OCI-LY7 (cell line): ENCODE measurements at regions not wholly inside any gene's neighbourhood (a gene's known extent, or its start where the extent isn't known, plus 50 kb on each side); places are given as distances from the start of the nearest gene placed in this dataset.

Experiments
- BruUV-seq: library from RNA; stranded (reverse); fragments of 400-500 nt; replicated peaks from 2 replicates; lab custom pipeline; 2021; lab: Mats Ljungman, UMichigan
- CTCF ChIA-PET: fragments of 300-600 bp; sonication (Branson Sonifier 250); formaldehyde crosslinking; loops from one replicate; lab custom pipeline; 2022; ENCODE audit warnings: antibody characterized with exemption; ENCODE audit not compliant: unreplicated experiment; lab: Charles Lee
- POLR2A ChIA-PET: fragments of 300-600 bp; sonication (Branson Sonifier 250); formaldehyde crosslinking; loops from one replicate; lab custom pipeline; 2022; ENCODE audit warnings: antibody characterized with exemption; lab: Charles Lee
- DNase-seq: peaks from one replicate; pipeline ENCODE4 v3.0.0-alpha.2; 2015; ENCODE audit warnings: low spot score
- H2AFZ ChIP-seq: fragments of 200-600 bp; sonication (generic), shearing (Covaris generic); 2 replicates; pipeline ENCODE4 v1.6.1; 2014; ENCODE audit warnings: mild to moderate bottlenecking, antibody characterized with exemption, low read length, moderate library complexity
- H3K27ac ChIP-seq: fragments of 200-600 bp; sonication (generic); 2 replicates; pipeline ENCODE4 v1.5.1; 2014; ENCODE audit warnings: mixed run types, low read depth, mild to moderate bottlenecking, moderate library complexity, low read length, inconsistent platforms; ENCODE audit not compliant: poor library complexity, severe bottlenecking
- H3K36me3 ChIP-seq: fragments of 200-600 bp; sonication (generic); 2 replicates; pipeline ENCODE4 v1.6.1; 2014; ENCODE audit warnings: mild to moderate bottlenecking, antibody characterized with exemption, low read length, moderate library complexity, mixed read lengths; ENCODE audit not compliant: insufficient read depth
- H3K4me1 ChIP-seq: fragments of 200-600 bp; sonication (generic); 2 replicates; pipeline ENCODE4 v1.5.1; 2014; ENCODE audit warnings: mild to moderate bottlenecking, low read length; ENCODE audit not compliant: insufficient read depth, poor library complexity, severe bottlenecking
- H3K4me2 ChIP-seq: fragments of 200-600 bp; sonication (generic); 2 replicates; pipeline ENCODE4 v1.6.1; 2014; ENCODE audit warnings: mild to moderate bottlenecking, low read length
- H3K4me3 ChIP-seq: fragments of 200-600 bp; sonication (generic); 2 replicates; pipeline ENCODE4 v1.5.1; 2014; ENCODE audit warnings: mild to moderate bottlenecking, low read depth, low read length; ENCODE audit not compliant: poor library complexity, severe bottlenecking
- H3K79me2 ChIP-seq: fragments of 200-600 bp; sonication (generic); 2 replicates; pipeline ENCODE4 v1.6.1; 2016; ENCODE audit warnings: low read depth, mild to moderate bottlenecking, low read length, moderate library complexity, mixed read lengths; ENCODE audit not compliant: insufficient read depth
- H3K9me2 ChIP-seq: fragments of 200-600 bp; sonication (generic); 2 replicates; pipeline ENCODE4 v1.6.1; 2016; ENCODE audit warnings: mild to moderate bottlenecking, low read length, mixed read lengths; ENCODE audit not compliant: insufficient read depth
- H3K9me3 ChIP-seq: fragments of 200-600 bp; sonication (generic); 2 replicates; pipeline ENCODE4 v1.6.1; 2014; ENCODE audit warnings: mild to moderate bottlenecking, mixed run types, low read length, mixed read lengths
- H4K20me1 ChIP-seq: fragments of 200-600 bp; sonication (generic); 2 replicates; pipeline ENCODE4 v1.6.1; 2014; ENCODE audit warnings: mild to moderate bottlenecking, antibody characterized with exemption, low read length, moderate library complexity, mixed read lengths; ENCODE audit not compliant: insufficient read depth
- CTCF ChIP-seq: fragments of 200-600 bp; sonication (generic); conservative IDR thresholded peaks from 2 replicates; pipeline ENCODE4 v1.5.1; 2014; ENCODE audit warnings: mild to moderate bottlenecking, antibody characterized with exemption, low read length, moderate library complexity, mixed read lengths
- EZH2phosphoT487 ChIP-seq: fragments of 200-600 bp; sonication (generic); IDR thresholded peaks from 2 replicates; pipeline ENCODE4 v1.6.1; 2018; ENCODE audit warnings: low read depth, borderline replicate concordance, mild to moderate bottlenecking, mixed run types, antibody characterized with exemption, low read length, moderate library complexity, mixed read lengths
- intact Hi-C: fragments of 100-400 bp; cut with micrococcal nuclease; formaldehyde crosslinking; loops from one replicate; pipeline ENCODE4 v1.10.0; 2022; ENCODE audit not compliant: unreplicated experiment

- POLR2A ChIA-PET = interaction anchor here (1.0 to 1.7 kb wide), 4 partner anchors 8 to 293 kb away, joined by 3 read pairs; no protein-coding TSS in a partner anchor
- CTCF ChIA-PET = no interaction called here
- no TSS peak for BruUV-seq
- no peaks in the 10 kb centered on the region for H3K36me3 ChIP-seq
- peak; percentile 59 for DNase-seq
- no peaks in the 10 kb centered on the region for H3K9me3 ChIP-seq
- TF ChIP-seq CTCF (no peak), EZH2phosphoT487 (no peak)
- peaks cover 40% of the 10 kb centered on the region for H3K4me1 ChIP-seq
- peak overlapping the region; percentile 85 for H2AFZ ChIP-seq
- intact Hi-C loops = no loop called here
- H3K27ac ChIP-seq = peak overlapping the region; percentile 69
- peak overlapping the region; percentile 65 for H3K4me2 ChIP-seq
- H3K79me2 ChIP-seq = no peaks in the 10 kb centered on the region
- H4K20me1 ChIP-seq = no peaks in the 10 kb centered on the region
- no peaks in the 10 kb centered on the region for H3K9me2 ChIP-seq
- H3K4me3 ChIP-seq = peak overlapping the region; percentile 63
These were observed 299.8 kb downstream of the KLF6 start for GRCh38 chr10:3485057-3485686.

GRCh38 chr10:3484306-3485056 lies 300.5 kb downstream of the KLF6 start:
- Histone ChIP-seq H2AFZ (peak overlapping the region; percentile 85), H3K4me1 (peaks cover 40% of the 10 kb centered on the region), H3K27ac (peak overlapping the region; percentile 69), H3K4me2 (peak overlapping the region; percentile 65), H3K4me3 (peak overlapping the region; percentile 63), H4K20me1 (no peaks in the 10 kb centered on the region), H3K9me3 (no peaks in the 10 kb centered on the region), H3K36me3 (no peaks in the 10 kb centered on the region), H3K79me2 (no peaks in the 10 kb centered on the region), H3K9me2 (no peaks in the 10 kb centered on the region)
- BruUV-seq = no TSS peak
- POLR2A ChIA-PET = interaction anchor here (1.0 to 1.7 kb wide), 4 partner anchors 9 to 294 kb away, joined by 3 read pairs; no protein-coding TSS in a partner anchor
- TF ChIP-seq EZH2phosphoT487 (no peak), CTCF (no peak)
- CTCF ChIA-PET = no interaction called here
- intact Hi-C loops = no loop called here
- peak; percentile 89 for DNase-seq
